SK-N-SH (cell line): ENCODE measurements at regions not wholly inside any gene's neighbourhood (a gene's known extent, or its start where the extent isn't known, plus 50 kb on each side); places are given as distances from the start of the nearest gene placed in this dataset.

Source experiments
- CTCF ChIA-PET: fragments of 300-600, 350-600 bp; formaldehyde crosslinking; extraction: SDS; loops from one replicate; lab custom pipeline; 2021; lab: Yijun Ruan, JAX
- POLR2A ChIA-PET: fragments of 350-600 bp; sonication (Branson Sonifier 250); formaldehyde crosslinking; extraction: SDS; loops from one replicate; lab custom pipeline; 2020; ENCODE audit warnings: antibody characterized with exemption, inconsistent platforms; lab: Yijun Ruan, JAX
- DNase-seq: peaks from one replicate; pipeline ENCODE4 v3.0.0; 2012
- H2AFZ ChIP-seq: fragments of 200-600 bp; sonication (generic); 2 replicates; pipeline ENCODE4 v1.8.1; 2016; ENCODE audit warnings: antibody characterized with exemption, mild to moderate bottlenecking, low read depth
- H3F3A ChIP-seq: fragments of 200-600 bp; sonication (generic); replicated peaks from 2 replicates; pipeline ENCODE3; 2016; ENCODE audit warnings: antibody characterized with exemption, mild to moderate bottlenecking; ENCODE audit not compliant: insufficient read depth
- H3K27ac ChIP-seq, 2 experiments: fragments of 200-500 bp in 1 of 2; fragments of 200-600 bp in 1 of 2; sonication (Bioruptor generic) in 1 of 2; sonication (generic), shearing (Covaris generic) in 1 of 2; 2 replicates each; pipeline versions ENCODE4 v1.5.1 to v1.6.1; 2014 to 2016; ENCODE audit warnings: low read depth in 2 of 2, inconsistent platforms in 1 of 2, low read length in 1 of 2, mild to moderate bottlenecking in 1 of 2, mixed read lengths in 1 of 2
- H3K27me3 ChIP-seq: fragments of 200-600 bp; sonication (generic), shearing (Covaris generic); 2 replicates; pipeline ENCODE4 v1.6.1; 2016; ENCODE audit warnings: mixed run types; ENCODE audit not compliant: insufficient read depth
- H3K36me3 ChIP-seq, 2 experiments: fragments of 200-500 bp in 1 of 2; fragments of 200-600 bp in 1 of 2; sonication (Bioruptor generic) in 1 of 2; sonication (generic) in 1 of 2; replicated peaks in 1 of 2; 2 replicates each; pipeline versions ENCODE3 to v1.5.1; 2014 to 2016; ENCODE audit warnings: low read length in 1 of 2, mild to moderate bottlenecking in 1 of 2; ENCODE audit not compliant: insufficient read depth in 2 of 2, control insufficient read depth in 1 of 2
- H3K4me1 ChIP-seq, 2 experiments: fragments of 200-500 bp in 1 of 2; fragments of 200-600 bp in 1 of 2; sonication (Bioruptor generic) in 1 of 2; sonication (generic), shearing (Covaris generic) in 1 of 2; 2 replicates each; pipeline versions ENCODE4 v1.5.1 to v1.6.1; 2014 to 2016; ENCODE audit warnings: low read depth in 1 of 2, low read length in 1 of 2, mixed run types in 1 of 2; ENCODE audit not compliant: insufficient read depth in 2 of 2, control insufficient read depth in 1 of 2
- H3K4me2 ChIP-seq: fragments of 200-600 bp; sonication (generic), shearing (Covaris generic); 2 replicates; pipeline ENCODE4 v1.6.1; 2017; ENCODE audit warnings: mixed run types
- H3K4me3 ChIP-seq, 2 experiments: fragments of 200-500 bp in 1 of 2; fragments of 200-600 bp in 1 of 2; sonication (Bioruptor generic) in 1 of 2; sonication (generic), shearing (Covaris generic) in 1 of 2; 2 replicates each; pipeline versions ENCODE4 v1.5.1 to v1.8.1; 2014 to 2016; ENCODE audit warnings: low read depth in 2 of 2, inconsistent platforms in 1 of 2, low read length in 1 of 2, mild to moderate bottlenecking in 1 of 2, mixed read lengths in 1 of 2, moderate library complexity in 1 of 2
- H3K79me2 ChIP-seq: fragments of 200-600 bp; sonication (generic); 2 replicates; pipeline ENCODE4 v1.8.1; 2017; ENCODE audit warnings: mild to moderate bottlenecking; ENCODE audit not compliant: insufficient read depth
- H3K9ac ChIP-seq: fragments of 200-600 bp; sonication (generic); 2 replicates; pipeline ENCODE4 v1.6.1; 2017; ENCODE audit warnings: mixed run types
- H3K9me2 ChIP-seq: fragments of 200-600 bp; sonication (generic); 2 replicates; pipeline ENCODE4 v1.6.1; 2017; ENCODE audit warnings: mixed run types
- H3K9me3 ChIP-seq: fragments of 200-600 bp; sonication (generic); 2 replicates; pipeline ENCODE4 v1.6.1; 2017; ENCODE audit warnings: mixed run types, mild to moderate bottlenecking, moderate library complexity
- H4K20me1 ChIP-seq: fragments of 200-600 bp; sonication (generic); 2 replicates; pipeline ENCODE4 v1.6.1; 2017; ENCODE audit warnings: mild to moderate bottlenecking, mixed run types; ENCODE audit not compliant: insufficient read depth
- ELF1 ChIP-seq: IDR thresholded peaks from 2 replicates; pipeline ENCODE4 v1.4.0; 2012
- FOSL2 ChIP-seq: IDR thresholded peaks from 2 replicates; pipeline ENCODE4 v1.4.0; 2012; ENCODE audit warnings: low read depth, mild to moderate bottlenecking, moderate library complexity, borderline replicate concordance
- FOXJ3 ChIP-seq: sonication (generic); formaldehyde crosslinking; IDR thresholded peaks from 2 replicates; pipeline ENCODE4 v1.5.1; 2020; ENCODE audit warnings: mild to moderate bottlenecking, missing genetic modification reagents
- GATA2 ChIP-seq: sonication (generic); formaldehyde crosslinking; IDR thresholded peaks from 2 replicates; pipeline ENCODE4 v1.5.0; 2020; ENCODE audit warnings: mild to moderate bottlenecking, missing genetic modification reagents
- JUND ChIP-seq: IDR thresholded peaks from 2 replicates; pipeline ENCODE4 v1.4.0; 2012
- MAX ChIP-seq: IDR thresholded peaks from 2 replicates; pipeline ENCODE4 v1.4.0; 2012; ENCODE audit warnings: low read depth
- MEF2A ChIP-seq: IDR thresholded peaks from 2 replicates; pipeline ENCODE4 v1.4.0; 2012; ENCODE audit warnings: low read depth, borderline replicate concordance
- MXI1 ChIP-seq: IDR thresholded peaks from 2 replicates; pipeline ENCODE4 v1.6.1; 2012; ENCODE audit warnings: mild to moderate bottlenecking, low read depth, low read length, improper control_type of control experiment
- NRF1 ChIP-seq: IDR thresholded peaks from 2 replicates; pipeline ENCODE4 v1.6.1; 2012; ENCODE audit warnings: low read depth, mild to moderate bottlenecking, low read length
- POLR2AphosphoS5 ChIP-seq: IDR thresholded peaks from 2 replicates; pipeline ENCODE4 v1.6.1; 2012; ENCODE audit warnings: low read depth, low read length
- RAD21 ChIP-seq: IDR thresholded peaks from 2 replicates; pipeline ENCODE4 v1.6.1; 2012; ENCODE audit warnings: mild to moderate bottlenecking, low read length
- SIN3A ChIP-seq: IDR thresholded peaks from 2 replicates; pipeline ENCODE4 v1.6.1; 2012; ENCODE audit warnings: low read depth, mild to moderate bottlenecking, low read length, moderate library complexity, borderline replicate concordance
- SMC3 ChIP-seq: IDR thresholded peaks from 2 replicates; pipeline ENCODE4 v1.6.1; 2012; ENCODE audit warnings: low read depth, low read length, improper control_type of control experiment
- USF2 ChIP-seq: fragments of 150-350 bp; IDR thresholded peaks from 2 replicates; pipeline ENCODE4 v1.6.1; 2017; ENCODE audit warnings: antibody characterized with exemption, low read length, low read depth, borderline replicate concordance
- YY1 ChIP-seq: IDR thresholded peaks from 2 replicates; pipeline ENCODE4 v1.4.0; 2012; ENCODE audit warnings: low read depth, mild to moderate bottlenecking
- WGBS: methylation state at CpG from one replicate; pipeline ENCODE4 v1.1.6; 2017; ENCODE audit warnings: low lambda C conversion rate; 5-methylcytosine and 5-hydroxymethylcytosine counted together
- TF ChIP-seq, protein P1 (sequence below): IDR thresholded peaks from 2 replicates; pipeline ENCODE4 v1.4.0; 2012; ENCODE audit warnings: low read depth, borderline replicate concordance

DNA sequence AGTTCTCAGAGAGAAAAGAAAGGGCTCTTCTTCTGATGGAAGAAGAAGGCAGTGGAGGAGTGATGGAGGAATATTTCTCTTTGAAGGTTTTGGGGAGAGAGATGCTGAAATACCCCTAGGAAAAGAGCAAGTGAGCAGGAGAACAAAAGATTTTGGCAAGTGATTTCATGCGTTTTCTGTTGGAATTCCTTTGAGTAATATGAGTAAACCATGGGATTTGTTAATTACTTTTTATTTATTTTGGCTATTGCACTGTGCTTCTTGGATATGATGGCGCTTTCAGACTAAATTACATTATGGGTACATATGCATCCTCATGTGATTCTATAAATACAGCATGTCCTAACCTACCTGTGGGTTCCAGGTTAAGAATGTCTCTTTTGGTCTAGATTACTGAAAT, 210.1 kb upstream of the PTGFR start:
- peaks cover 12% of the 10 kb centered on the region for H3F3A ChIP-seq
- POLR2A ChIA-PET, result no interaction called here
- H3K27me3 ChIP-seq, result no peaks in the 10 kb centered on the region
- H3K9ac ChIP-seq, result no peak overlapping the region
- no peak overlapping the region for H3K4me2 ChIP-seq
- H4K20me1 ChIP-seq, result no peaks in the 10 kb centered on the region
- H3K4me1 ChIP-seq, result peaks cover 8 to 37% of the 10 kb centered on the region in 2 experiments
- CTCF ChIA-PET, result no interaction called here
- no peak overlapping the region for H2AFZ ChIP-seq
- H3K36me3 ChIP-seq, result no peaks in the 10 kb centered on the region
- H3K79me2 ChIP-seq, result no peaks in the 10 kb centered on the region
- no peak for DNase-seq
- H3K9me3 ChIP-seq, result no peaks in the 10 kb centered on the region
- H3K9me2 ChIP-seq, result no peaks in the 10 kb centered on the region
- H3K4me3 ChIP-seq, result no peak overlapping the region
- H3K27ac ChIP-seq, result no peak overlapping the region
- 85% methylated on average over 2 of the region's 2 CpGs for WGBS
- TF ChIP-seq MEF2A, result no peak
- no peak for TF ChIP-seq RAD21
- TF ChIP-seq MXI1, result no peak
- no peak for TF ChIP-seq SIN3A
- TF ChIP-seq YY1, result no peak
- no peak for TF ChIP-seq FOXJ3 (CRISPR knock-in tag)
- TF ChIP-seq ELF1, result no peak
- no peak for TF ChIP-seq GATA2
- TF ChIP-seq JUND, result no peak
- no peak for TF ChIP-seq NRF1
- TF ChIP-seq POLR2AphosphoS5, result no peak
- no peak for TF ChIP-seq SMC3
- no peak for TF ChIP-seq MAX

DNA sequence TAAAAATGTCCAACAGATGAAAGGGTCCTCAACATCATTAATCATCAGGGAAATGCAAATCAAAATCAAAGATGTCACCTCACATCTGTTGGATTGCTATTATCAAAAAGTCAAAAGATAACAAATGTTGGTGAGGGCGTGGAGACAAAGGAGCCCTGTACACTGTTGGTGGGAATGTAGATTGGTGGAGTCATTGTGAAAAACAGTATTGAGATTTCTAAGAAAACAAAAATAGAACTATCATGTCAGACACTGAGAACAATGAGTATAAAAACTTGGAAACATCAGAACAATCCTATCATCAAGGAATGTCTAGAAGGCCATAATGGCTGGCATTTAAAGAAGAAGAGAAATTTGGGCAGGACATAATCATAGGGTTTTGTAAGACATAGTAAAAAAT, 209.2 kb upstream of the PTGFR start:
- Histone ChIP-seq H2AFZ (no peak overlapping the region), H3K9me3 (no peaks in the 10 kb centered on the region), H3K4me1 (peaks cover 2 to 29% of the 10 kb centered on the region in 2 experiments; a peak in 3 of 4 replicates), H3K79me2 (no peaks in the 10 kb centered on the region), H3K27ac (no peak overlapping the region), H3K9ac (no peak overlapping the region), H4K20me1 (no peaks in the 10 kb centered on the region), H3K36me3 (no peaks in the 10 kb centered on the region), H3K4me2 (no peak overlapping the region), H3K27me3 (no peaks in the 10 kb centered on the region), H3K4me3 (no peak overlapping the region), H3F3A (peaks cover 10% of the 10 kb centered on the region), H3K9me2 (no peaks in the 10 kb centered on the region)
- 59% methylated on average over 1 of the region's 1 CpG for WGBS
- ChIA-PET POLR2A (no interaction called here), CTCF (no interaction called here)
- no peak for DNase-seq
- TF ChIP-seq MAX, result no peak
- no peak for TF ChIP-seq FOSL2
- TF ChIP-seq POLR2AphosphoS5, result no peak
- no peak for TF ChIP-seq USF2
- TF ChIP-seq GATA2, result no peak
- TF ChIP-seq, protein P1, sequence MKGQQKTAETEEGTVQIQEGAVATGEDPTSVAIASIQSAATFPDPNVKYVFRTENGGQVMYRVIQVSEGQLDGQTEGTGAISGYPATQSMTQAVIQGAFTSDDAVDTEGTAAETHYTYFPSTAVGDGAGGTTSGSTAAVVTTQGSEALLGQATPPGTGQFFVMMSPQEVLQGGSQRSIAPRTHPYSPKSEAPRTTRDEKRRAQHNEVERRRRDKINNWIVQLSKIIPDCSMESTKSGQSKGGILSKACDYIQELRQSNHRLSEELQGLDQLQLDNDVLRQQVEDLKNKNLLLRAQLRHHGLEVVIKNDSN, result no peak
- no peak for TF ChIP-seq SMC3
